HG03520 (cell line): ENCODE measurements at regions not wholly inside any gene's neighbourhood (a gene's known extent, or its start where the extent isn't known, plus 50 kb on each side); places are given as distances from the start of the nearest gene placed in this dataset.

ENCODE experiments used
- ATAC-seq: cut with Tn5 transposase; IDR thresholded peaks from one replicate; pipeline ENCODE4 v1.9.1; 2021; ENCODE audit warnings: mild to moderate bottlenecking, moderate library complexity; ENCODE audit not compliant: unreplicated experiment

DNA sequence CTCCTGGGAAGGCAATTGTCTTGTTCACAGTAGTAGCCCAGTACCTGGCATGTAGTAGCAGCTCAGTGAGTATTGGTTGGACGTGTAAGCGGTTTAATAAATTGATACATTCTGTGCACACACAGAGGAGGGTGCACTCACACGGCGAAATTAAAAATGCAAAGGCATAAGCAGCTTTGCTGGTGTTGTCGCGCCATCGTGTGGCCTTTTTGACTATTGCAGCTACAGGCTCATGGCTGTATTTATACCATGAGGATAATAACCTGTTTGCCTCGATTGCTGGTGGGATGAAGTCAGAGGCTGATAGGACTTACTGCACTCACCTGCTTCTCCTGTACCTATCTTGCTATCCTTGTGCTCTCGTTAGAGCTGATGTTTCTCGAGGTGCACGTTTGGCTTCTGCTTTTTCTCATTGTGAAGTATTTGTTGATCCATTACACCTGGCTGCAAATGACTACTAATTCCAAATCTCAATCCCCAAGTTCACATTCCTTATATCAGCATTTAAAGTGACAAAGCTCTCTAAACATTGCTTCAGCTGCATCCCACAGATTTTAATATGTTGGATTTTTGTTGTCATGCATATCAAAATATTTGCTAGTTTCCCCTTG is 61.5 kb downstream of the TBXT start:
- ATAC-seq, result peak; percentile 74

DNA sequence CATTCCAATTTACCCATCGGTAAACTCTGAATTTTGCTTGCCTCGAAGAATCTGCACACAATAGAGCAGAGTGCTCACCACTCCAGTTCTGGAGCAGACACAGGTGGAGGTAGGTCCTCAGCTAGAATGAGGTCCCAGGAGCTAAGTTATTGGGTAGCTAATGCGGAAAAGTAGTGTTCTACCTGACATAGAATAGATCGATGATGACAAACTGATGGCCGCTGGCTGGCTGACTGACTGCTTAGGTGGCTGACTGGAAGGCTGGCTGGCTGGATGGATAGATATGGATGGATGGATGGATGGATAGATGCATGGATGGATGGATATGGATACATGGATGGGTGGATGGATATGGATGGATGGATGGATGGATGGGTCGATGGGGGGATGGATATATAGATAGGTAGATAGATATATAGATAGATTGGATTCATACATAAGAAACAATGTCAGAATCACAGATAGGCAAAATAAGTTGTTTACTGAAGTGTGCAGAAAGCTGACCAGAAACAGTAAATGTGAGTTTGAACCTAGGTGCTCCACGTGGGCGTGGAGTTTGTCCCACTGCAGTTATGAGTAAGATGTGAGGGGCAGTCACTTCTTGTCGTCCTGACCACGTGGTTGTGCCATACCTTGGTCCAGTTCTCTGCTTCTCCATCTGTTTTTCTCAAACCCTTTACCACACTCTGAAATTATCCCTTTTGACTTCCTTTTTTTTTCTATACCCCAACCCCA is 62.1 kb downstream of the TBXT start:
- no peak for ATAC-seq

DNA sequence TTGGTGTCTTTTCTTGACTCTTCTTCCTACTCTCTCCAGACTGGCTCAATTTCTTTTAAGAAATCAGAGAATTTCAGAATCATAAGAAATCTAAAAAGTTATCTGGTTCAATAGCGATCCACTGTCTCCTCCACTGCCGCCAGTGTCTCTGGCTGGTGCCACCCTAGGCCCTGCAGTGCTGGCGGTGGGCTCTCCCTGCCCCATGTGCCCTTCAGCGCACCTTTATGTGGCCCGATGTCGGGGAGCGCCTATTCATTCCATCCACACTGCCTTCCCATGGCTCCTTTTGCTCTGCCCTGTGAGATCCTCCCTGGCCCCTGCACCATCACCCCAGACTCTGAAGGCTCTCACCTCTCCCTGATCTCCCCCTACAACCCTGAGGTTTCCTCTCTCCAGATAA is 62.8 kb downstream of the TBXT start:
- ATAC-seq, result no peak

DNA sequence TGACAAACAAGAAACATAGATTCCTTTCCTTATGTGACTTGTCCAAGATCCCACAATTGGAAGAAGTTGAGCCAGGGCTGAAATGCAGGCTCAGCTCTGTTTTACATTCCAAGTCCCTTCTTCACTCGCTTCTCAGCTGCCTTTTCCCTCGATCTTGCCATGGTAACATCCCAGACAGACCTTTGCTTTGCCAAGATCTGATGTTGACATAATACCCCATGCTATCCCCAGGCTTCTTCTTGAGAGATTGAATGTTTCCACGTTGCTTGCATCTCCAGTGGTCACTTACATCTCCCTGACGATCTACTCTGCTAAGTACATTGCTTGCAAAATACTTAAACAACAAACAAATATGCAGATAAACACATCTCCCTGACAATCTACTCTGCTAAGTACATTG is 63.5 kb downstream of the TBXT start:
- no peak for ATAC-seq

DNA sequence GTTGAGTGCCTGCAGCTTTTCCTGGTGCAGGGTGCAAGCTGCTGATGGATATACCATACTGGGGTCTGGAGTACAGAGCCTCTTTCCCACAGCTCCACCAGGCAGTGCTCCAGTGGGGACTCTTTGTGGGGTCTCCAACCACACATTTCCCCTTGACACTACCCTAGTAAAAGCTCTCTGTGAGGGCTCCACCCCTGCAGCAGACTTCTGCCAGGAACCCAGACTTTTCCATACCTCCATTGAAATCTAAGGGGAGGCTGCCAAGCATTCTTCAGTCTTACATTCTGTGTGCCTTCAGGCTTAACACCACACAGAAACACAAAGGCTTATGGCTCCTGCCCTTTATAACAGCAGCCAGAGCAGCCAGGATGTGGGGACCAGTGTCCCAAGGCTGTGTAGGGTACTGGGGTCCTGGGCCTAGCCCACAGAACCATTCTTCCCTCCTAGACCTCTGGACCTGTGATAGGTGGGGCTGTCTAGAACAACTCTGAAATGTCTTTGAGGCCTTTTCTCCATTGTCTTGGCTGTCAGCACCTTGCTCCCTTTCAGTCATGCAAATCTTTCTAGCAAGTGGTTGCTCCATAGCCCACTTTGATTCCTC is 65.7 kb downstream of the TBXT start:
- ATAC-seq, result no peak

DNA sequence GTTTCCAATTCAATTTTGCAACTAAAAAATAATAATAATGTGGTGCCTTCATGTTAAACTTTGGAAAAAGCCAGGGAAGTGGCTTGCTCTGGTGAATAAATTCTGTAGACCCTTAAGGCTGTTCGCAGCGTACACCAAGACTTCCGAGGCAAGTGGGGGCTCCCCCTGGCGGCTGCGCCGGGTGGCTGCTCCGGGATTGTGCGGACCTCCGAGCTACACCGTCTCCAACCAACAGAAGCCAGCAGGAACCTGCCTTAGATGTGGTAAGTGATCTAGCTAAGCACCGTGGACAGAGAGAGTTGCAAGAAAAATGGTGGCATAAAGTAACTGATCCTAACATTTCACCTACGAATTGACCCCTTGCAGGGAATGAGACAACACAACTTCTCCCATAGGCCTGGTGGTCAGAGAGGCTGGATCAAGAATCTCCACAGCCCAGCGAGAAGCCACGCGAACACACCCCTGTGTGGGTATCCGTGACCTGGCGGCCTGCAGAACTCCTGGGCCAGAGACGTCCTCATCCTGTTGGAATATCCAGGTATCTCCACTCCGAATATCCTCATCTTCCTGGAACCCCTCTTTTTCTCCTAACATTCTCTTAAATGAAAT is 69.6 kb downstream of the TBXT start:
- ATAC-seq, result peak; percentile 71

DNA sequence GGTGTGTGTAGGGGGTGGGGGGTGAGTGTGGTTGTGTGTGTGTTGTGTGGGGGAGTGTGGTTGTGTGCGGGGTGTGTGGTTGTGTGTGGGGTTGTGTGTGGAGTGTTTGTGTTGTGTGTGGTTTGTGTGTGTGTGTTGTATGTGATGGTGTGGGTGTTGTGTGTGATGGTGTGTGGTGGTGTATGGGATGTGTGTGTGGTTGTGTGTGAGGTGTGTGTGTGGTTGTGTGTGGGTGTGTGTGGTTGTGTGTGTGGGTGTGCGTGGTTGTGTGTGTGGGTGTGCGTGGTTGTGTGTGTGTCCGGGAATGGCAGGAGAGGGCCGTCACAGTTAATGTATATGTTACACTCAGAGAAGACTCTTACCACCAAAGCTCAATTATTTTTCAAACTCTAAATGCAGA is 79.8 kb downstream of the TBXT start:
- no peak for ATAC-seq

DNA sequence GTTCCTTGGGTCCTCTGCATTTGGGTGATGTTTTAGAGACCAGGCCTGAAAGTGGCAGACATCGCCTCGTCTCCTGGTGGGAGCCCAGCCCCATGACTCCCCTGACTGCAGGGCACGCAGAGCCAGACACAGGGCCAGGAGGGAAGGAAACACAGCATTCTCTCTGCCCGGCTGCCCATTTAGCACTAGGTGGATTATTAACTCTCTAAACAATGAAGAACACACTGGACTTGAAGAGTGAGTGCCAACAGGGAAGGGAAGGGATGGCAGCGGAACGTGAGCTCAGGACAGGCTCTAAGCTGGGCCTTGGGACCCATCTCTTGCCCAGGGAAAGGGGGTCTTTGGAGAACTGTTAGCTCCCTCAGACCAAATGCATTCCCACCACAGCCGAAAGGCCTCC is 80.4 kb downstream of the TBXT start:
- no peak for ATAC-seq

DNA sequence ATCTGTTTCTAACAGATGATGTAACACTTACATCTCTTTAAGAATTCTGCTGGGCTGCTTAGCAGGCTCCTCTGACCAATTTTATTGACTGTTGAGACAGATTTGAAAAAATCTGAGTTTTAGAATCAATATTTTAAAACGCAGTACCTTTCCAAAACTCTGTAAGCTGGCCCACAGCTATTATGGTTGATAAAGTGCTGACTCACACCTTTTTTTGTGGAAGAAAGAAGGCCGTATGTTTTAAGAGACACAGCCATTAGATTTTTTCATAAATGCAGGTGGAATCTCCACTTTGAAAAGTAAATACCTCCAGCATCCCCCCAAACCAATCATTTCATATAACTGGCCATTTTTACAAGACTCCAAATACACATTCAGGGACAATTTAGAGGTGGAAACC is 82.2 kb downstream of the TBXT start:
- no peak for ATAC-seq

DNA sequence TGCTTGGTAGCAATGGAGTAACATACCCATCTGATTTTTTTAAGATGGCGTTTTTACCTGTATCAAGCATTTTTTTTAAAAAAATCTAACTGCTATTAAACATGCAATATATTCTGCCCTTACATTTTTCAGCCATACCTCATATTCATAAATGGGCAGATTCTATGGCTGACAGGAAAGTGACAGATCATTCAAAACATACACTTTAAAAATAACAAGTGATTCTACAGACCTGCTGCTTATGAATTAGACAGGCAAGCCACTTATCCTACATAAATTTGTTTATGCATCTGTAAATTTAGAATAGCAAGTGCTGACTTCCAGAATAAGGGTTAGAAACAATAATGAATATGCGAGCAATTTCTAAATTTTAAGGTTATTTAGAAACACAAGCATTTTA is 82.7 kb downstream of the TBXT start:
- ATAC-seq, result no peak

DNA sequence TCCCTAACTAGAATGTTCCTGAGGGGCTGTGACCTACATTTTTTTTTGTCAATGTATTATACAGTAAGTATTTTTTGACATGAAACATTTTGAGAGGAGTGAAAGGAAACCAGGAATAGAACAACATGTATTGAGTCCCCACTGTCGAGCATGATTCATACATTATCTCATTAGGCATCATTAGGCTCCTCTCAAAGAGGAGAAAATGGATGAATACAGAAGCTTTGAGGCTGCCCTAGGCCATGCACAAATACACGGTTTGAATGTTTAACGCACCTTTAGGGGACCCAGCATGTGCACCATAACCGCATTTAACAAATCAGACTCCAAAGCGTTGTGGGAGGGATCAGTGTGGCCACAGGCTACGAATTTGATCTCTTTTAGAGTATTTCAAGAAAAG is 87.8 kb downstream of the TBXT start:
- ATAC-seq, result no peak

DNA sequence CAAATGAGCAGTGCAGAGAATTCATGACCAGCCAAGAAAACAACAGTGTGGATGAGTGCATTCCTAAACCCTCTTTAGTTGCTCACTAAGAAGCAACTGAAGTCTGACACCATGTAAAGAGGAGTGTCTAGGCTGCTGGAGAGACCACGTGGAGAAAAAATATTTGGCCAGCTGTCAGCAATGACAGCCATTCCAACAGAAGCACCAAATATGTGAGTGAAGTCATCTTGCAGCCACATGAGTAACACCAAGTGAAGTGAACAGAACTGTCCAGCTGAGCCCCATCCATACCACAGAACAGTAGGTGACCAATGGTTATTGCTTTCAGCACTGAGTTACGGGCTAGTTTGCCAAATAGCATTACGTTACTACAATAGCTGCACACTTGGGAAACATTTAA is 89.4 kb downstream of the TBXT start:
- no peak for ATAC-seq

DNA sequence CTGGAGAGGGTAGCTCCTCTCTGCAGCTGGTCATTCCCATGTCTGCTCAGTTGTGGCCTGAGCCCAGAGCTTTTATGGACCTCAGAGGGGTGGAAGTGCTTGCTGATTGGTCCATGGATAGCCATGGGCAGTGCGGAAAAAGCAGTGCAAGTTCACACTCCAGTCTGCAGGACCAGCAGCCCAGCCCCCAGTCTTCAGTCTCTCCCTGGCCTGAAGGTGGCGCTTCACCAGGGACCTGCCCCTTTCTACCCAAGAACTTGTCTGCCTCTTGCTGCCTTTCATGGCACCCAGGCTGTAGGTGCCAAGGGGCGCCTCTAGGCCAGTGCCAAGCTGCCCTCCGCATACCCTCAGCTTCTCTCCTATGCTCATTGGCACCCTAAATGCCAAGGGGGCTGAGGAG is 91.0 kb downstream of the TBXT start:
- no peak for ATAC-seq

DNA sequence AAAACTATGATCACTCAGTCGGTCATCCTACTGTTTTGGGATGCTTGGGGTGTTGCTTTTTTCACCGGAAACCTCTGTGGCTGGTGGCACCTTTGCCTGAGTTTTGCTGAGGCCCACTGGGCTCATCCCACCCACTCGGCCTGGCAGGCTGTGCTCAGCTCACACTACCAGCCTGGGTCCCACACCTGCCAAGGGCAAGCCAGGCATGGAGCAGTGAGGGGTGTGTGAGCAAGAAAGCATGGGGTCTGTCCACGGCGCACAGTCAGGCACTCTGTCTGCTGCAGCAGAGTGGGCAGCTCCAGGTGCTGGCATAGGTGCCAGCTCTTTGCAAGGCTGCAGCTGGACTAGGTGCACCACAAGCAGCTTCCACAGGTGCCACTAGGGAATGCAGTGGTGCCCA is 91.7 kb downstream of the TBXT start:
- ATAC-seq, result no peak

DNA sequence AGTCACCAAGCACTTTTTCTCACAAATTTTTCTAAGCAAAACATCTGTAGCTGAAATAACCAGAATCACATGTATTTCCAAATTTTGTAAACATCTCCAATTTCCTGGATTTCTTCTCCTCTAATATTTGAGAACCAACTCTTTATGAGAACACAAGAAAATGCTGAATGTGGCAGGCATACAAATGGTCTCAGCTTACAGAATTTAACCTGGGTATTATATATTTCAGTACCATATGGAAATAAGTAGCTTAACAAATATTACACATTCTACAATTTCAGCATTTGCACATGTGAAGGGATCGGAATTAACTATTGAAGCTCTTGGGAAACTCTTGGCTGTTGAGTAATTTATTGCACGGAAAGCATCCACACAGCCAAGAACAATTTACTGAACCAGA is 92.5 kb downstream of the TBXT start:
- ATAC-seq, result no peak

DNA sequence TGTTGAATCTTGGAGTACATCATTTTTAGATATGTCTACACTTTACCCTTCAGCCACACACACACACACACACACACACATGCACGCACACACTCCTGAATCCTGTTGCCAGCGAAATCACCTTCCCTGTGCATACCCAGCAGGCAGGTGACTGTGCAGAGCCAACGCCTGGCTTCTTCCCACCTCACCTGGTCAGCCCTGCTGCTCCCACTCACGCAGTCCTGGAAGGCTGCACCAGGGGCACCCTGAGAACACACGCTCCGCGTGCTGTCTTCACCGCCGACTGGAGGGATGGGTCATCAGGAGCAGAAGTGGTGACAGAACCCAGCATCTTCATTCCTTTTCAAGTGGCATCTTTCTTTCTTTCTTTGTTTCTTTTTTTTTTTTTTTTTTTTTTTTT is 94.6 kb downstream of the TBXT start:
- no peak for ATAC-seq

DNA sequence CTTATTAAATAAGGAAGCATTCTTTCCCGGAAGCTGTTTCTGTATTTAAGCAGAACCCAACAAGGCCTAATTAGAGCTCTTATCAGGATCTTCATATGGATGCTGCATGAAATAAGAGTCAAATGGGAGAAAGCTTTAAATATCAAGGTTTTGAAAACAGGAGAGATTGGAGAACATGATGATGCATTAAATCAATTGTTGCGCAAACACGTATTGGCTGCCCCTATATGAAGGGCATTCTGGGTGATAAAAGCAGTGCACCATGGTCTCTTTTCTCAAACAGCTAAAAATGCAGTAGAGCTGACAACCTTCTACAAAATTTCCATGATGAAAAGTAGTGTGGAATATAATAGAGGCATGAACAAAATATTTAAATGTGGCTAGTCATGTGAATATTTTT is 98.9 kb downstream of the TBXT start:
- no peak for ATAC-seq

DNA sequence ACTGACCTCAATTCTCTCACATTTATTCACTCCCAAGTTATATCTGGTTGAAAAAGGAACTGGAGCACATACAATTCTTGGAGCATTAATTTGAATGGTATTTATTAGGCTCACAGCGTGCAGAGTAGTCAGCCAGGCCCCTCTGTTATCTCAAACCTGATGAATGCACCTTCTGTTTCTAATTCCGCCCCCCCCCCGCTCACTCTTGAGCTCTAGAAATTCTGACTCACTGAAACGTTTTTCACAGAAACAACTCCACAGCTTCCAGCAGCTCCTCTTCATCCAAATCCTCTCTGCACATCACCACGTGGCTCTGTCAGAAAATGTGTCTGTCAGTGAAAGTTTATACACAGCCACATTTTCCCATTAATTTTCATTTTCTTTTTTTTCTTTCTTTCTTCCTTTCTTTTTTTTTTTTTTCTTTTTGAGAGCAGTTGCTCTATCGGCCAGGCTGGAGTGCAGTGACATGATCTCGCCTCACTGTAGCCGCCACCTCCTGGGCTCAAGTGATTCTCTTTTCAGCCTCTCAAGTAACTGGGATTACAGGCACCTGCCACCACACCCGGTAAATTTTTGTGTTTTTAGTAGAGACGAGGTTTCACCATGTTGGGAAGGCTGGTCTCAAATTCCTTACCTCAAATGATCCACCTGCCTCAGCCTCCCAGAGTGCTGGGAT is 109.4 kb downstream of the TBXT start:
- no peak for ATAC-seq

DNA sequence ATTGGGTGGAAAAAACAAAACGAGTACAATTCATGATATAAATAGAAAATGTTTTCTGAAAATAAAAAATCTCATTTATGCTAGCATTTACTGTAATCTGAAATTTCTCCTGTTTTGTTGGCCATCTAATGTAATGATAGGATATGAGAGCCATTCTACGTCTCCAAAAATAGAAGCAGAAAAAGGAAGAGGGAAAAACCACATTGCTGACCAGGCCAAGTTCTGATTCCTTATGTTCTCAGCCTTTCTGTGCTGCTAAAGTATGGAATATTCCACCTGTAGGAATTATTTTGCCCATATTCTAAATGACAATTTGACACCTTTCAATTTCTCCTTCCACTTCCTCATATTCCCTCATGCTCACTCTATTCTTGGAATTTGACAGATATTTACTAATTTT is 110.2 kb downstream of the TBXT start:
- ATAC-seq, result no peak

DNA sequence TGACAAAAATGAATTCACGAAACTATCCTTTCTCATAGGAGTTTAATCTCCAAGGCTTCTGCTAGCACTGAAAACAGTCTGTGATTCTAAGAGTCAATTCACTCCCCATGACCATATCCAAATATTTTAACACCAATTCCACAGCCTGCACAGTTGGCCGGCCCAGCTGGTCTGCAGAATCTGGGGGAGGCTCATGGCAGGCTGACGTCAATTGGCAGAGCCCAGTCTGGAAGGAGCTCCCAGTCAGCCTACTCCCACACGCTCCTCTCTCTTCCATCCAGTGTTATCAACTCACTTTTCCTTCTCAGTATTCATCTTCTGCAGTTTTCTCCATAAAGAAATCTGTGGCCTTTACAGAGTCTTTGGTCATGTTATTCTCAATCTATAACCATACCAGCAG is 111.0 kb downstream of the TBXT start:
- ATAC-seq, result no peak

DNA sequence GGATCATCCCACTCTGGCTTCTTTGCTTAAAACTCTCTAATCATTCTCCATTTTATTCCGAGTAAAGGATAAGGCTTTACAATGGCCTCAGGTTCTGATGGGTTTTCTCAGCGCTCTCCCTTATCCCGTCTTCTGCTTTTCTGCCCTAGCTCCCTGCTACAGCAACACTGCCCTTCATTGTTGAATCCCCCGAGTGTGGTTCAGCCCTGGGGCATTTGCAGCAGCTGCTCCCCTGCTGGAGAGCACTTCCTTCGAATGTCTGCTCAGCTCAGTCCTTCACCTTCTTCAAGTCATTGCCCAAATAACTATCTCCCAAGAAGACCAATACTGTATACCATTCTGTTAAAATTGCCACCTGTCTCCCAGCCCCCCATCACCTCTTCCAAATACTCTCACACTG is 111.8 kb downstream of the TBXT start:
- no peak for ATAC-seq

DNA sequence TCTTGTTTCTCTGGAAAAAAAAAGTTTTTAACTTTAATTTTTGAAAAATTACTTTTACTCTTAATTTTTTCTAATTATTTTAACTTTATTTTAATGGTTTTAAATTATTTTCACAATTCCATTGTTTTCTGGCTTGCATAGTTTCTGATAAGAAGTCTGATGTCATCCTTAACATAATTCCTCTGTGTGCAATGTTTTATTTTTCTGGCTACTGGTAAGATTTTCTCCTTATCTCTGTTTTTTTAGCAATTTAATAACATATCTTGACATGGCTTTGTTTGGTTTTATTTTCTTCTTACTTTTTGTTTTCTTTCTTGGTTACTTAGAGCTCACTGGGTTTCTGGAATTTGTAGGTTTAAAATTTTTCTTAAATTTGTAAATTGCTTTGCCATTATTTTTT is 114.8 kb downstream of the TBXT start:
- no peak for ATAC-seq
